ENCODE measurements at regions not wholly inside any gene's neighbourhood (a gene's known extent, or its start where the extent isn't known, plus 50 kb on each side); places are given as distances from the start of the nearest gene placed in this dataset.

DNA sequence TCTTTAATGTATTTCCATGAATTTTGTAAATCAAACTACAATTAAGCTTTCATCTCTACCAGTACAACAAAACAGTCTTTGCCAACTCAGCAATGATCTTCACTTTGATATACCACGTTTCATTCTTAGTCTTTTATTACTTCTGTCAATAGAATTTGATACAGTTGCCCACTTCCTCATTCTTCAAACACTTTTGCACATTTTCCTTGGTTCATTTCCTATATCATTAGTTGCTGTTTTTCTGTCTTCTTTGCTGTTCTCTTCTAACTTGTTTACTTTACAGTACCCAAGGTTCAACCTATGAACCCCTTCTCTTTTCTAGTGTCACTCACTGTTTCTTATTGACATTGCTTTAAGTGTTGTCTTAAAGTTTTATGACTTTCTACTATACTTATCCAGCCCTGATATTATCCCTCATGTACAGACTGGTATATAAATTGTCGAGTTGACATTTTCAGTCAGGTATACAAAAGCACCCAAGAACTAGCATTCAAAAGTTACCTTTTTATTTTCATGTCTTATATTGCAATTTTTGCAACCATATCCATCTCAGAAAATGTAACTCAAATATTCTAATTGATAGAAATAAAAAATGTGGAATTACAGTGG is 903.1 kb downstream of the NSUN3 start:
- TF ChIP-seq, protein P1, sequence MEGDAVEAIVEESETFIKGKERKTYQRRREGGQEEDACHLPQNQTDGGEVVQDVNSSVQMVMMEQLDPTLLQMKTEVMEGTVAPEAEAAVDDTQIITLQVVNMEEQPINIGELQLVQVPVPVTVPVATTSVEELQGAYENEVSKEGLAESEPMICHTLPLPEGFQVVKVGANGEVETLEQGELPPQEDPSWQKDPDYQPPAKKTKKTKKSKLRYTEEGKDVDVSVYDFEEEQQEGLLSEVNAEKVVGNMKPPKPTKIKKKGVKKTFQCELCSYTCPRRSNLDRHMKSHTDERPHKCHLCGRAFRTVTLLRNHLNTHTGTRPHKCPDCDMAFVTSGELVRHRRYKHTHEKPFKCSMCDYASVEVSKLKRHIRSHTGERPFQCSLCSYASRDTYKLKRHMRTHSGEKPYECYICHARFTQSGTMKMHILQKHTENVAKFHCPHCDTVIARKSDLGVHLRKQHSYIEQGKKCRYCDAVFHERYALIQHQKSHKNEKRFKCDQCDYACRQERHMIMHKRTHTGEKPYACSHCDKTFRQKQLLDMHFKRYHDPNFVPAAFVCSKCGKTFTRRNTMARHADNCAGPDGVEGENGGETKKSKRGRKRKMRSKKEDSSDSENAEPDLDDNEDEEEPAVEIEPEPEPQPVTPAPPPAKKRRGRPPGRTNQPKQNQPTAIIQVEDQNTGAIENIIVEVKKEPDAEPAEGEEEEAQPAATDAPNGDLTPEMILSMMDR (IDR thresholded peaks at IDR 0.05; ENCODE audit: low read length) = no peak
- no peak for TF ChIP-seq EZH2 (IDR thresholded peaks at IDR 0.05; ENCODE audit: borderline replicate concordance, low read length)
